HCT116 (cell line): ENCODE measurements at regions not wholly inside any gene's neighbourhood (a gene's known extent, or its start where the extent isn't known, plus 50 kb on each side); places are given as distances from the start of the nearest gene placed in this dataset.

ENCODE experiments used
- ATAC-seq: fragments of 200-7000 bp; cut with Tn5 transposase; 2 replicates; pipeline ENCODE4 v1.9.1; 2020; ENCODE audit warnings: mild to moderate bottlenecking, moderate library complexity
- BruUV-seq: library from RNA; stranded (reverse); fragments of 400-500 nt; replicated peaks from 2 replicates; lab custom pipeline; 2021; lab: Mats Ljungman, UMichigan
- CTCF ChIA-PET: fragments of 300-600 bp; sonication (Branson Sonifier 250); formaldehyde crosslinking; loops from one replicate; lab custom pipeline; 2021; ENCODE audit warnings: antibody characterized with exemption; lab: Charles Lee
- POLR2A ChIA-PET: fragments of 300-600, 350-600 bp; sonication (Branson Sonifier 250); formaldehyde crosslinking; loops from one replicate; lab custom pipeline; 2021; ENCODE audit warnings: antibody characterized with exemption; lab: Charles Lee
- RAD21 ChIA-PET, 2 experiments: fragments of 300-600 bp; sonication (Branson Sonifier 250); formaldehyde crosslinking; loops; one replicate each; lab custom pipeline; 2023; ENCODE audit warnings: low total read pairs in 2 of 2; ENCODE audit not compliant: uncharacterized antibody in 2 of 2, unreplicated experiment in 2 of 2, low non-redundant PET in 1 of 2; lab: Charles Lee
- DNase-seq: peaks from one replicate; pipeline ENCODE4 v3.0.0-alpha.2; 2010; ENCODE audit warnings: low read depth, low spot score
- H2AFZ ChIP-seq: fragments of 200-600 bp; shearing (Covaris generic), sonication (generic); 2 replicates; pipeline ENCODE4 v1.6.1; 2017; ENCODE audit warnings: low read depth, mixed run types, mixed read lengths, antibody characterized with exemption, low read length; ENCODE audit not compliant: poor library complexity, severe bottlenecking
- H3K27ac ChIP-seq: 2 replicates; pipeline ENCODE4 v1.5.1; 2012; ENCODE audit warnings: low read depth, low read length
- H3K27me3 ChIP-seq: fragments of 200-600 bp; sonication (generic); 2 replicates; pipeline ENCODE4 v1.6.1; 2016; ENCODE audit warnings: mixed run types, low read length, mixed read lengths; ENCODE audit not compliant: insufficient read depth
- H3K36me3 ChIP-seq, 2 experiments: fragments of 200-500 bp in 1 of 2; fragments of 200-600 bp in 1 of 2; sonication (Bioruptor generic) in 1 of 2; sonication (generic) in 1 of 2; 2 replicates each; pipeline versions ENCODE4 v1.5.1 to v1.6.1; 2014 to 2016; ENCODE audit warnings: low read length in 2 of 2, inconsistent platforms in 1 of 2, mixed read lengths in 1 of 2, mixed run types in 1 of 2; ENCODE audit not compliant: insufficient read depth in 2 of 2, control insufficient read depth in 1 of 2
- H3K4me1 ChIP-seq, 2 experiments: fragments of 200-600 bp in 1 of 2; sonication (generic) in 1 of 2; 2 replicates each; pipeline versions ENCODE4 v1.5.1 to v1.6.1; 2012 to 2017; ENCODE audit warnings: low read length in 2 of 2, inconsistent platforms in 1 of 2, mild to moderate bottlenecking in 1 of 2, mixed read lengths in 1 of 2, mixed run types in 1 of 2, moderate library complexity in 1 of 2; ENCODE audit not compliant: insufficient read depth in 2 of 2, control insufficient read depth in 1 of 2
- H3K4me2 ChIP-seq: fragments of 200-600 bp; sonication (generic); 2 replicates; pipeline ENCODE4 v1.6.1; 2017; ENCODE audit warnings: mixed run types, low read length, mixed read lengths
- H3K4me3 ChIP-seq, 2 experiments: fragments of 200-600 bp in 1 of 2; sonication (generic) in 1 of 2; replicated peaks in 1 of 2; 2 replicates each; pipeline ENCODE4 v1.5.1; 2011 to 2016; ENCODE audit warnings: low read length in 2 of 2, control low read depth in 1 of 2, low read depth in 1 of 2, mild to moderate bottlenecking in 1 of 2, mixed read lengths in 1 of 2, mixed run types in 1 of 2
- H3K79me2 ChIP-seq: fragments of 200-600 bp; sonication (generic); 2 replicates; pipeline ENCODE4 v1.6.1; 2017; ENCODE audit warnings: mild to moderate bottlenecking, mixed run types, low read length, moderate library complexity, mixed read lengths; ENCODE audit not compliant: insufficient read depth
- H3K9ac ChIP-seq: fragments of 200-600 bp; sonication (generic); 2 replicates; pipeline ENCODE4 v1.6.1; 2016; ENCODE audit warnings: low read length, mixed read lengths
- H3K9me2 ChIP-seq: fragments of 200-600 bp; sonication (generic), shearing (Covaris generic); 2 replicates; pipeline ENCODE4 v1.6.1; 2017; ENCODE audit warnings: mixed run types, mild to moderate bottlenecking, moderate library complexity; ENCODE audit not compliant: insufficient read depth
- H3K9me3 ChIP-seq, 2 experiments: fragments of 200-500 bp in 1 of 2; fragments of 200-600 bp in 1 of 2; sonication (Bioruptor generic) in 1 of 2; sonication (generic) in 1 of 2; 2 replicates each; pipeline ENCODE4 v1.6.1; 2014 to 2017; ENCODE audit warnings: low read length in 2 of 2, mixed read lengths in 2 of 2, inconsistent platforms in 1 of 2, low read depth in 1 of 2, mild to moderate bottlenecking in 1 of 2, mixed run types in 1 of 2, moderate library complexity in 1 of 2; ENCODE audit not compliant: control insufficient read depth in 1 of 2, insufficient read depth in 1 of 2
- H4K20me1 ChIP-seq: fragments of 200-600 bp; sonication (generic), shearing (Covaris generic); 2 replicates; pipeline ENCODE4 v1.6.1; 2017; ENCODE audit warnings: mixed run types, mild to moderate bottlenecking, moderate library complexity; ENCODE audit not compliant: insufficient read depth
- CEBPB ChIP-seq: IDR thresholded peaks from 2 replicates; pipeline ENCODE4 v1.6.1; 2012; ENCODE audit warnings: low read depth
- ELF1 ChIP-seq: IDR thresholded peaks from 2 replicates; pipeline ENCODE4 v1.6.1; 2012; ENCODE audit warnings: low read depth, borderline replicate concordance
- POLR2A ChIP-seq: IDR thresholded peaks from 2 replicates; pipeline ENCODE4 v1.7.0; 2011; ENCODE audit warnings: borderline replicate concordance; ENCODE audit not compliant: insufficient read depth, insufficient read length; ENCODE audit errors: extremely low read depth
- POLR2AphosphoS5 ChIP-seq: IDR thresholded peaks from 2 replicates; pipeline ENCODE4 v1.6.1; 2011; ENCODE audit warnings: mild to moderate bottlenecking, low read depth, low read length, moderate library complexity
- RAD21 ChIP-seq: IDR thresholded peaks from 2 replicates; pipeline ENCODE4 v1.6.1; 2012; ENCODE audit warnings: low read depth, mild to moderate bottlenecking
- SRF ChIP-seq: IDR thresholded peaks from 2 replicates; pipeline ENCODE4 v1.6.1; 2012; ENCODE audit warnings: low read depth
- TCF7L2 ChIP-seq: IDR thresholded peaks from 2 replicates; pipeline ENCODE4 v1.7.0; 2011; ENCODE audit warnings: borderline replicate concordance, inconsistent platforms; ENCODE audit not compliant: insufficient read depth, insufficient read length; ENCODE audit errors: extremely low read depth
- YY1 ChIP-seq: IDR thresholded peaks from 2 replicates; pipeline ENCODE4 v1.6.1; 2011; ENCODE audit warnings: low read length, low read depth, moderate library complexity, mild to moderate bottlenecking; ENCODE audit not compliant: insufficient replicate concordance; ENCODE audit errors: extremely low read depth
- ZFX ChIP-seq: fragments of 450-650 bp; IDR thresholded peaks from 2 replicates; pipeline ENCODE4 v1.6.1; 2017
- ZNF274 ChIP-seq: fragments of 200-500 bp; sonication (Bioruptor generic); IDR thresholded peaks from 2 replicates; pipeline ENCODE4 v1.6.1; 2014; ENCODE audit warnings: mild to moderate bottlenecking, low read depth, low read length, inconsistent platforms
- intact Hi-C: fragments of 100-400 bp; cut with micrococcal nuclease; formaldehyde crosslinking; loops from 2 replicates; pipeline ENCODE4 v1.10.0; 2022
- TF ChIP-seq, protein P1 (sequence below), 3 experiments: fragments of 200-600 bp in 1 of 3; sonication (generic) in 1 of 3; IDR thresholded peaks in 2 of 3; conservative IDR thresholded peaks in 1 of 3; 2 replicates each; pipeline ENCODE4 v1.5.1; 2012 to 2017; ENCODE audit warnings: low read depth in 2 of 3, low read length in 2 of 3, antibody characterized with exemption in 1 of 3, borderline replicate concordance in 1 of 3, control low read depth in 1 of 3, mild to moderate bottlenecking in 1 of 3, mixed read lengths in 1 of 3, mixed run types in 1 of 3, moderate library complexity in 1 of 3; ENCODE audit not compliant: insufficient read depth in 1 of 3

DNA sequence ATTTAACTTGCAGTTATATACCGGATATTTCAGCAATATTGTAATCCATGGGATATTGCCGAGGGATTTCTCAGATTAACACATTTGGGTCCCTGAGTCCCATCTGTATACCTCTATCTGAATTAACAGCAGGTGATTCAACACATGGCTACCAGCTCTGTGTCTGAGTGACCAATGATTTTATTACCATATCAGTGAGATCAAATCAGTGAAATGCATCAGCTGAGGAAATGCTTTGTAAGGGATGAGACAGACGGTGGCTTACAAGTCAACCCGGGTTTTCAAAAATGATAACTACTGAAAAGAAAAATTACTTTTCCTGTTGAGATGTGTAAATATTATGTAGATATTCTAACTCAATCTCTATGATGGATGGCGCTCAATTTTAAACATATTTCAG lies 504.1 kb upstream of the PKN2 start:
- no TSS peak for BruUV-seq
- Histone ChIP-seq H3K79me2 (no peaks in the 10 kb centered on the region), H3K9me3 (no peaks in the 10 kb centered on the region), H3K27ac (no peak overlapping the region), H3K9me2 (no peaks in the 10 kb centered on the region), H3K27me3 (no peaks in the 10 kb centered on the region), H3K9ac (no peak overlapping the region), H2AFZ (peak overlapping the region; percentile 82), H3K4me1 (peaks cover 4 to 13% of the 10 kb centered on the region in 2 experiments; a peak in 3 of 4 replicates), H3K4me3 (no peak overlapping the region), H3K4me2 (peak overlapping the region; percentile 17; the same call in 1 of the 2 replicates), H4K20me1 (no peaks in the 10 kb centered on the region), H3K36me3 (no peaks in the 10 kb centered on the region)
- POLR2A ChIA-PET = interaction anchor here (0.6 kb wide), 1 partner anchor 12 kb away, joined by 3 read pairs; no protein-coding TSS in a partner anchor
- no peak for TF ChIP-seq ELF1
- no peak for TF ChIP-seq SRF
- TF ChIP-seq POLR2AphosphoS5 = no peak
- no peak for TF ChIP-seq ZNF274
- no peak for TF ChIP-seq CEBPB
- ATAC-seq = no peak
- no peak for DNase-seq
- intact Hi-C loops = loop anchor here (1.0 kb wide), 3 partner anchors 123 to 415 kb away; no protein-coding TSS in a partner anchor
- RAD21 ChIA-PET = interaction anchor here in 1 of 2 experiments (1.0 kb wide), 1 partner anchor 369 kb away, joined by 3 read pairs; no protein-coding TSS in a partner anchor
- CTCF ChIA-PET = interaction anchor here (0.8 to 2.2 kb wide), 11 partner anchors 9 to 372 kb away, joined by 3 to 22 read pairs (median 5); no protein-coding TSS in a partner anchor

GRCh38 chr1:88180449-88181108 lies 503.5 kb upstream of the PKN2 start:
- no peaks in the 10 kb centered on the region for H3K79me2 ChIP-seq
- DNase-seq (peak; percentile 71), ATAC-seq (peak; percentile 97)
- CTCF ChIA-PET = interaction anchor here (0.6 to 2.2 kb wide), 23 partner anchors 9 to 1046 kb away, joined by 3 to 27 read pairs (median 3); no protein-coding TSS in a partner anchor
- intact Hi-C loops = loop anchor here (1.0 kb wide), 3 partner anchors 123 to 415 kb away; no protein-coding TSS in a partner anchor
- no TSS peak for BruUV-seq
- H3K27me3 ChIP-seq = no peaks in the 10 kb centered on the region
- H3K36me3 ChIP-seq = no peaks in the 10 kb centered on the region
- no peaks in the 10 kb centered on the region for H4K20me1 ChIP-seq
- peak overlapping the region; percentile 17; the same call in 1 of the 2 replicates for H3K4me2 ChIP-seq
- H3K9me2 ChIP-seq = no peaks in the 10 kb centered on the region
- H3K9me3 ChIP-seq = no peaks in the 10 kb centered on the region
- TF ChIP-seq, protein P1, sequence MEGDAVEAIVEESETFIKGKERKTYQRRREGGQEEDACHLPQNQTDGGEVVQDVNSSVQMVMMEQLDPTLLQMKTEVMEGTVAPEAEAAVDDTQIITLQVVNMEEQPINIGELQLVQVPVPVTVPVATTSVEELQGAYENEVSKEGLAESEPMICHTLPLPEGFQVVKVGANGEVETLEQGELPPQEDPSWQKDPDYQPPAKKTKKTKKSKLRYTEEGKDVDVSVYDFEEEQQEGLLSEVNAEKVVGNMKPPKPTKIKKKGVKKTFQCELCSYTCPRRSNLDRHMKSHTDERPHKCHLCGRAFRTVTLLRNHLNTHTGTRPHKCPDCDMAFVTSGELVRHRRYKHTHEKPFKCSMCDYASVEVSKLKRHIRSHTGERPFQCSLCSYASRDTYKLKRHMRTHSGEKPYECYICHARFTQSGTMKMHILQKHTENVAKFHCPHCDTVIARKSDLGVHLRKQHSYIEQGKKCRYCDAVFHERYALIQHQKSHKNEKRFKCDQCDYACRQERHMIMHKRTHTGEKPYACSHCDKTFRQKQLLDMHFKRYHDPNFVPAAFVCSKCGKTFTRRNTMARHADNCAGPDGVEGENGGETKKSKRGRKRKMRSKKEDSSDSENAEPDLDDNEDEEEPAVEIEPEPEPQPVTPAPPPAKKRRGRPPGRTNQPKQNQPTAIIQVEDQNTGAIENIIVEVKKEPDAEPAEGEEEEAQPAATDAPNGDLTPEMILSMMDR (IDR thresholded peaks at IDR 0.05 in 2 of 3, conservative IDR thresholded peaks at IDR 0.05 in 1 of 3; ENCODE audit: borderline replicate concordance in 1 of 3, insufficient read depth in 1 of 3, low read depth in 2 of 3, low read length in 2 of 3) = peak; percentile 71 to 98 (median 98)
- peak; percentile 29 for TF ChIP-seq TCF7L2
- TF ChIP-seq YY1 = peak; percentile 24
- TF ChIP-seq RAD21 = peak; percentile 87
- no peak for TF ChIP-seq POLR2A
- no peak for TF ChIP-seq ZFX
- no peak for TF ChIP-seq ELF1
- TF ChIP-seq, all 23 proteins: peak for 4
- Histone ChIP-seq H3K27ac (no peak overlapping the region), H3K4me1 (peaks cover 2 to 6% of the 10 kb centered on the region in 2 experiments; a peak in 3 of 4 replicates), H3K9ac (no peak overlapping the region), H2AFZ (peak overlapping the region; percentile 82), H3K4me3 (no peak overlapping the region)
- POLR2A ChIA-PET = interaction anchor here (0.6 to 0.7 kb wide), 2 partner anchors 11 to 48 kb away, joined by 3 read pairs; no protein-coding TSS in a partner anchor
- RAD21 ChIA-PET = interaction anchor here in 1 of 2 experiments (1.0 kb wide), 1 partner anchor 369 kb away, joined by 3 read pairs; no protein-coding TSS in a partner anchor
